ENCODE measurements at regions not wholly inside any gene's neighbourhood (a gene's known extent, or its start where the extent isn't known, plus 50 kb on each side); places are given as distances from the start of the nearest gene placed in this dataset.
"Not testable (repeated sequence)": the region's sequence is repeated elsewhere in the genome, so short reads cannot be mapped to it uniquely, and the experiment has no call there.

DNA sequence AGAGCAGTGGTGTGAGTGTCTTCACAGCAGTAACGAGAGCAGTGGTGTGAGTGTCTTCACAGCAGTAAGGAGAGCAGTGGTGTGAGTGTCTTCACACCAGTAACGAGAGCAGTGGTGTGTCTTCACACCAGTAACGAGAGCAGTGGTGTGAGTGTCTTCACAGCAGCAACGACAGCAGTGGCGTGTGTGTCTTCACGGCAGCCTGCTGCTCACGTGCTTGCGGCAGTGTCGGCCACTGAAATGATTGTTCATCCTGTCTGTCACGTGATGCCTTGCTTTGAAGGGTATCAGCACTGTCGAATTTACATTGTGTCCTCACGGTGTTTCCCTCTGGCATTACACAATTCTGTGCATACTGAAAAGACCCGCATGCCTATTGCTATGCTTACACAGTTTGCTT is 541.4 kb upstream of the SALL3 start:
- DNase-seq; intact Hi-C loops (cut with DNase I): not testable (repeated sequence)

DNA sequence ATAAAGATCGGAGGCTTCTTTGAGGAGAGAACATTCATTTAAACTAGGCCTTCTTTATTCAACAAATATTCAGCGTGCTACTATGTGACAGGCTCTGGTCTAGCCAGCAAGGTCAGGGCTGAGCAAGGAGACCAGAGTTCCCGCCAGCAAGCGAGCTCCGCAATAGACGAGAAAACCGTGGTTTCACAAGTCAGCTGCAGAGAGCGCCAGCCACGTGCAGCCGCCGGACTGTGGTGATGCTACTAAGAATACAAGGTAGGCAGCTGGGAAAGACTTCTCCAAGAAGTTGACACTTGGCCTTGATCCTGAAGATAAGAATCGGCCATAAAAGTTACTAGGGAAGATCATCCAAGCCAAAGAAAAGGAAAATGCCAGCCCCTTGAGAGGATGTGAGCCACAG is 533.7 kb upstream of the SALL3 start:
- no peak for DNase-seq

GRCh38 chr18:78447211-78447610 is 532.4 kb upstream of the SALL3 start:
- DNase-seq, result no peak
- intact Hi-C loops (cut with DNase I), result no loop called here

More for the DNA sequence above, 533.7 kb upstream of the SALL3 start:
- intact Hi-C loops (cut with DNase I), result no loop called here

DNA sequence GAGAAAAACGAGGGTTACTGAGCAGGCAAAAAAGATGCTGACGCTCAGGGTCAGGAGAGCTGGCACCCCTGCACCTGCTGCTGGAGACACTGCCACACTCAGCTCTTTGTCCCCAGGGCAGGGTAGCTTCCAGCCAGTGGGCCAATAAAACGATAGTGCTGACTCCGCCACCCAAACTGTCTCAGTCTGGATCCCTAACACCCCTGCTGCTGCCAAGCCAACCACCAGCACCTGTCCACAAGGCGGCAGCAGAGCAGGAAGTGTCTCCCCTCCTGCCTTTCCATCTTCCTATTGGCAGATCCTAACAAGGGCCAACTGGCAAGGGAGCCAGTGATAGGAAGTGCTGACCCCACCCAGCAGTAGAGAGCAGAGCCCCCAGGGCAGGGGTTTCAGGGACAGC is 531.5 kb upstream of the SALL3 start:
- intact Hi-C loops (cut with DNase I), result no loop called here
- no peak for DNase-seq

GRCh38 chr18:78448591-78448990 is 531.0 kb upstream of the SALL3 start:
- DNase-seq, result no peak
- intact Hi-C loops (cut with DNase I), result no loop called here

- intact Hi-C loops (cut with DNase I), result no loop called here
- no peak for DNase-seq
Measured at GRCh38 chr18:78454221-78454620, 525.4 kb upstream of the SALL3 start.

GRCh38 chr18:78455386-78455785 is 524.2 kb upstream of the SALL3 start:
- intact Hi-C loops (cut with DNase I), result no loop called here
- no peak for DNase-seq

GRCh38 chr18:78457011-78457410 is 522.6 kb upstream of the SALL3 start:
- intact Hi-C loops (cut with DNase I), result no loop called here
- no peak for DNase-seq

DNA sequence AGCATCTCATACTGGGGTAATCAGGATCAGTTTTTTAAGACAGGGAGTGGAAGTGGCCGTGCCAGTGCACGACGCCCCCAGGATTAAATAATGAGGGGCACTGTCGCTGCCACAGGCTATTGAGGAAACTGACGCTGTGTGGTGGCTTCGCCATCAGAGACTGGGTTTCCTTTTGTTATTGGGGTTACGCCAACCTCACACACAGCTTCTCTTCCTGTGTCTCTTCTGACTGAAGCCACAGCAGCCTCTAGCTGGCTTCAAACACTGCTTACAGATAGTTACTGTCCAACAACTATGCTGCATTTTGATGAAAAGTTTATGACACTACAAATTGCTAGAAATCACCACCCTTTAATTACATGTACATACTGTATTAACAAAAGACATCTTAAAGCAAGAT is 521.9 kb upstream of the SALL3 start:
- intact Hi-C loops (cut with DNase I), result no loop called here
- DNase-seq, result no peak

DNA sequence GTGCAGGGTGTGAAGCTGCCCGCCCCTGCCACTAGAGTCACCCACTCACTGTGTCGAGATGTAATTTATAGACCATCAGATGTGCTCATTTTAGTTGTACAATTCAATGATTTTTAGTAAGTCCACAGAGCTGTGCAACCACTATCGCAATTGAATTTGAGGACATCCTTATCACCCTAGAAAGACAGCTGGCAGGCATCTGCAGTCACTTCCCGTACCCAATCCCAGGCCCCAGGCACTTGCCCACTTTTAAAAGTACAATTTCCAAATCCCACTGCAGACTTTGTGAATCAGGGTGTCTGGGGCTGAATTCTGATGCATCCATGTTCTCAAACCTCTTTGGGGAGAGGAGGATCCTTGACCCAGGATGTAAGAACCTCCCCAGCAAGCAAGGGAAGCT is 521.3 kb upstream of the SALL3 start:
- DNase-seq, result no peak
- intact Hi-C loops (cut with DNase I), result no loop called here

GRCh38 chr18:78459668-78460067 is 520.0 kb upstream of the SALL3 start:
- intact Hi-C loops (cut with DNase I), result no loop called here
- no peak for DNase-seq

DNA sequence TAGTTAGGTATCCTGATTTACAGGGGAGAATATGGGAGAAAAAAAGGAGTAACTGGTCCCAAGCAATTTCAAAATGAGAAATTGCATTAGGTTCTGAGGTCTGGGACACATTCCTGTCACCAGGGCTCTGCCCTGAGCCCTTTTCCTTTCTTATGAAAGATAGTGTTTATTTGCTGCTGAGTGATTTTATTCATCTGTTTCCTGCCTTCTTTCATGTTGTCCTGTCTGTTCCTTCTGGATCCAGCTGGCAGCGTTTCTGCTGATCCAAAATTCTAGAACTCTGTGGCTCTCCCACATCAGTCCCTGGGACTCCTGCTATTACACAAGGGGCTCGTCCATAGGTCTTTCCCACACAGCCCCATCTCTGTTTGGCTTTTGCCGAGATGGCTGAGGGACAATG is 519.1 kb upstream of the SALL3 start:
- intact Hi-C loops (cut with DNase I), result no loop called here
- DNase-seq, result no peak

DNA sequence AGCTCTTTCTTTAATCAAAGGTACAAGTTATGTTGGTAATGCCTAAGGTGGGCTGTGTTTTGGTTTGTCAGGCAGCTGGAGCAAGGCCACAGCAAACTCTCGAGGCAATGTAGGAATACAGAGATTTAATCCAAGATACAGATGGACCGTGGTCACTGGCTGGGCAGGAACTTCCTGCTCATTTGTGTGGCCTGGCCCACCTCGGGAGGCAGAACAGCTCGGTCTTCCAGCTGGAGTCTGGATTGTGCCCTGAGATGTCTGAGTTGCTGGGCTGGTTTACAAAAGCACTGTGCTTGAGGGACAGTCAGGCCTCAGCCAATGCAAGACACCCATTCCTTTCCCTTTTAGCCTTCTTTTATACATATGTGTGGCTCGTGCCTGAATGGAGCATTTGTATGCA is 506.1 kb upstream of the SALL3 start:
- no peak for DNase-seq
- intact Hi-C loops (cut with DNase I), result no loop called here

DNA sequence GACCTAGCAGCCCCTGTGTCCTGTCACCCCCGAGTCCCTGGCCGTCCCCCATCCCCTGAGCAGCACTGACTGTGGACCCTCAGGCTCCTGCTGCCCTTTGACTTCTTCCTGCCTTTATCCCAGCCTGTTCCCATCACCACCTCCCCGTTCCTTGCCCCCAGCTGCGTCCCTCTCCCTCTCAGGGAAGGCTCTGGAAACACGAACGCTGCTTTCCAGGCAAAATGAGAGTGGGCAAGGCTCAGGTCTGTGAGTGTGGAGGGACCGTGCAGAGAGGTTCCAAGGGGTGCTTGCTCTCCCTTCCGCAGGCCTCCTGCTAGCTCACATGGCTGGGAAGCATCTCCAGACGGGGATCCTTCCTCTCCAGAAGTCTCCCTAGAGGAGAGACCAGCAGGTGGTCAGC is 501.8 kb upstream of the SALL3 start:
- DNase-seq, result peak in 1 of 42 donors; percentile 24
- intact Hi-C loops (cut with DNase I), result no loop called here

- intact Hi-C loops (cut with DNase I), result no loop called here
- DNase-seq, result peak in 1 of 42 donors; percentile 25
Measured at GRCh38 chr18:78479443-78479842, 500.2 kb upstream of the SALL3 start.

- intact Hi-C loops (cut with DNase I), result no loop called here
- peak in 1 of 42 donors; percentile 37 for DNase-seq
Measured at GRCh38 chr18:78480262-78481054, 499.2 kb upstream of the SALL3 start.

GRCh38 chr18:78482378-78482777 is 497.2 kb upstream of the SALL3 start:
- intact Hi-C loops (cut with DNase I), result no loop called here
- no peak for DNase-seq

- intact Hi-C loops (cut with DNase I), result no loop called here
- no peak for DNase-seq
Measured at GRCh38 chr18:78487649-78488048, 492.0 kb upstream of the SALL3 start.

DNA sequence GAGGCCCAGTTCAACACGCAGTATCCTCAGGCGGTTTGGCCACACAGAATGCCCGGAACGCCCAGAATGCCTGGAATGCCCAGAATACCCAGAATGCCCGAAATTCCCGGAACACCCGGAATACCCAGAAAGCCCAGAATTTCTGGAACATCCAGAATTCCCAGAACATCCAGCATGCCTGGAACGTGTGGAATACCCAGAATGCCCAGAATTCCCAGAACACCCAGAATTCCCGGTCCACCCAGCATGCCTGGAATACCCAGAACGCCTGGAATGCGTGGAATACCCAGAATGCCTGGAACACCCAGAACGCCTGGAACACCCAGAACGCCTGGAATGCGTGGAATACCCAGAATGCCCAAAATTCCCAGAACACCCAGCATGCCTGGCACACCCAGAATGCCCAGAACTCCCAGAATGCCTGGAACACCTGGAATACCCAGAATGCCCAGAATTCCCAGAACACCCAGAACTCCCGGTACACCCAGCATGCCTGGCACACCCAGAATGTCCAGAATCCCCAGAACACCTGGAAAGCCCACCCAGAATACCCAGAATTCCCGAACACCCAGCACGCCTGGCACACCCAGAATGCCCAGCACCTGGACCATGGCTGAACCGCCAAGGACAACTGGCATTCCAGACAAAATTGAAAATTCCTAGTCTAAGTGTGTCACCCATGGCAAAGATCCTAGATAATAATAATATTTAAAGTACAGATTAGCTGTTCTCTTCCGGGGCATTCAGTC is 487.4 kb upstream of the SALL3 start:
- intact Hi-C loops (cut with DNase I), result no loop called here
- DNase-seq, result peak in 1 of 42 donors; percentile 27

GRCh38 chr18:78492813-78493371 is 486.7 kb upstream of the SALL3 start:
- intact Hi-C loops (cut with DNase I), result no loop called here
- peak in 1 of 42 donors; percentile 33 for DNase-seq

All from head of caudate nucleus (tissue), 42 donors.